OCI-LY1 (cell line): ENCODE measurements at regions not wholly inside any gene's neighbourhood (a gene's known extent, or its start where the extent isn't known, plus 50 kb on each side); places are given as distances from the start of the nearest gene placed in this dataset.

Source experiments
- CTCF ChIP-seq: fragments of 200-600 bp; sonication (generic), shearing (Covaris generic); IDR thresholded peaks from 2 replicates; pipeline ENCODE4 v1.5.1; 2017; ENCODE audit warnings: mild to moderate bottlenecking, antibody characterized with exemption, low read length, moderate library complexity, mixed read lengths
- EZH2 ChIP-seq: fragments of 200-600 bp; sonication (generic), shearing (Covaris generic); IDR thresholded peaks from 2 replicates; pipeline ENCODE4 v1.8.0; 2017; ENCODE audit warnings: borderline replicate concordance, mixed run types, mild to moderate bottlenecking, antibody characterized with exemption, low read length, moderate library complexity, mixed read lengths

- no peak for TF ChIP-seq CTCF
- no peak for TF ChIP-seq EZH2
Observed at GRCh38 chr7:32178677-32179366, 108.6 kb upstream of the PDE1C start.
